H1 (cell line): ENCODE measurements at regions not wholly inside any gene's neighbourhood (a gene's known extent, or its start where the extent isn't known, plus 50 kb on each side); places are given as distances from the start of the nearest gene placed in this dataset.

Experiments
- CTCF ChIA-PET: fragments of 300-600 bp; sonication (Branson Sonifier 250); formaldehyde crosslinking; loops from one replicate; lab custom pipeline; 2021; ENCODE audit not compliant: partially characterized antibody; lab: Charles Lee
- POLR2A ChIA-PET: fragments of 300-600 bp; sonication (Branson Sonifier 250); formaldehyde crosslinking; loops from one replicate; lab custom pipeline; 2021; ENCODE audit warnings: inconsistent platforms; ENCODE audit not compliant: partially characterized antibody; lab: Charles Lee
- DNase-seq, 2 experiments: peaks; one replicate each; pipeline versions ENCODE4 v3.0.0 to v3.0.0-alpha.2; 2010 to 2022; ENCODE audit warnings: low spot score in 2 of 2, low read depth in 1 of 2, mixed read lengths in 1 of 2
- FAIRE-seq: peaks from 2 replicates; lab custom pipeline; 2011; peaks lifted over from hg19 to GRCh38; lab: Jason Lieb, UNC
- H2AFZ ChIP-seq: 2 replicates; pipeline ENCODE4 v1.8.1; 2012; ENCODE audit warnings: low read length, inconsistent platforms
- H2AK5ac ChIP-seq: 2 replicates; pipeline ENCODE4 v1.6.1; 2013; ENCODE audit warnings: low read depth, low read length
- H2BK120ac ChIP-seq: replicated peaks from 2 replicates; pipeline ENCODE3; 2013; ENCODE audit warnings: low read depth, low read length, inconsistent platforms
- H2BK12ac ChIP-seq: 2 replicates; pipeline ENCODE4 v1.6.1; 2013; ENCODE audit warnings: low read depth, low read length
- H2BK15ac ChIP-seq: 2 replicates; pipeline ENCODE4 v1.6.1; 2013; ENCODE audit warnings: low read length
- H2BK20ac ChIP-seq: 2 replicates; pipeline ENCODE4 v1.6.1; 2013; ENCODE audit warnings: low read length
- H2BK5ac ChIP-seq: 2 replicates; pipeline ENCODE4 v1.6.1; 2013; ENCODE audit warnings: low read depth, low read length
- H3K14ac ChIP-seq: 2 replicates; pipeline ENCODE4 v1.6.1; 2013; ENCODE audit warnings: inconsistent platforms; ENCODE audit not compliant: insufficient read length
- H3K18ac ChIP-seq: 2 replicates; pipeline ENCODE4 v1.6.1; 2013; ENCODE audit warnings: low read length; ENCODE audit errors: extremely low read depth
- H3K23ac ChIP-seq: 2 replicates; pipeline ENCODE4 v1.6.1; 2013; ENCODE audit warnings: inconsistent platforms; ENCODE audit not compliant: insufficient read length
- H3K23me2 ChIP-seq: 2 replicates; pipeline ENCODE4 v1.6.1; 2013; ENCODE audit warnings: low read depth, low read length
- H3K27ac ChIP-seq: 2 replicates; pipeline ENCODE4 v1.6.1; 2011; ENCODE audit warnings: low read depth, low read length, inconsistent platforms
- H3K27me3 ChIP-seq, 4 experiments: replicated peaks in 1 of 4; 1 replicate in 1 of 4; 2 replicates in 3 of 4; pipeline versions ENCODE4 v1.6.1 to v1.8.1; 2011 to 2013; ENCODE audit warnings: low read length in 3 of 4, mild to moderate bottlenecking in 3 of 4, inconsistent platforms in 2 of 4, mixed read lengths in 2 of 4, moderate library complexity in 1 of 4; ENCODE audit not compliant: control insufficient read depth in 3 of 4, insufficient read depth in 3 of 4; ENCODE audit errors: extremely low read depth in 1 of 4
- H3K36me3 ChIP-seq, 4 experiments: 2 replicates each; pipeline versions ENCODE4 v1.6.1 to v1.8.1; 2011 to 2013; ENCODE audit warnings: mild to moderate bottlenecking in 4 of 4, low read length in 3 of 4, moderate library complexity in 2 of 4, control low read depth in 1 of 4, inconsistent platforms in 1 of 4; ENCODE audit not compliant: insufficient read depth in 4 of 4, control insufficient read depth in 2 of 4
- H3K4ac ChIP-seq: replicated peaks from 2 replicates; pipeline ENCODE3; 2013; ENCODE audit warnings: low read length, low read depth, mixed read lengths, inconsistent platforms; ENCODE audit not compliant: insufficient read length
- H3K4me1 ChIP-seq, 4 experiments: replicated peaks in 1 of 4; 1 replicate in 1 of 4; 2 replicates in 3 of 4; pipeline versions ENCODE4 v1.6.1 to v1.8.1; 2011 to 2013; ENCODE audit warnings: low read length in 3 of 4, inconsistent platforms in 2 of 4, mixed read lengths in 1 of 4; ENCODE audit not compliant: insufficient read depth in 4 of 4, control insufficient read depth in 3 of 4
- H3K4me2 ChIP-seq, 2 experiments: 2 replicates each; pipeline versions ENCODE4 v1.6.1 to v1.8.1; 2011 to 2013; ENCODE audit warnings: low read depth in 2 of 2, low read length in 2 of 2, control low read depth in 1 of 2, inconsistent platforms in 1 of 2, mild to moderate bottlenecking in 1 of 2; ENCODE audit not compliant: insufficient read depth in 1 of 2
- H3K4me3 ChIP-seq, 4 experiments: fragments of 200-600, 300-600 bp in 1 of 4; sonication (generic), shearing (Covaris generic), sonication (Bioruptor Twin) in 1 of 4; 2 replicates each; pipeline versions ENCODE4 v1.5.1 to v1.8.1; 2011 to 2016; ENCODE audit warnings: low read length in 4 of 4, low read depth in 3 of 4, control low read depth in 2 of 4, inconsistent platforms in 2 of 4, mild to moderate bottlenecking in 2 of 4, mixed read lengths in 1 of 4, moderate library complexity in 1 of 4; ENCODE audit not compliant: insufficient read depth in 2 of 4; ENCODE audit errors: extremely low read depth in 1 of 4
- H3K56ac ChIP-seq: replicated peaks from 2 replicates; pipeline ENCODE3; 2013; ENCODE audit warnings: low read depth, mild to moderate bottlenecking, mixed read lengths, low read length, inconsistent platforms; ENCODE audit not compliant: insufficient read length
- H3K79me1 ChIP-seq: 2 replicates; pipeline ENCODE4 v1.6.1; 2013; ENCODE audit warnings: low read depth, low read length, control low read depth
- H3K79me2 ChIP-seq, 2 experiments: 2 replicates each; pipeline versions ENCODE4 v1.6.1 to v1.8.1; 2012 to 2013; ENCODE audit warnings: low read length in 2 of 2, mild to moderate bottlenecking in 2 of 2, inconsistent platforms in 1 of 2; ENCODE audit not compliant: insufficient read depth in 2 of 2, control insufficient read depth in 1 of 2
- H3K9ac ChIP-seq, 4 experiments: replicated peaks in 1 of 4; 1 replicate in 1 of 4; 2 replicates in 3 of 4; pipeline versions ENCODE4 v1.6.1 to v1.8.1; 2011 to 2013; ENCODE audit warnings: low read depth in 3 of 4, low read length in 3 of 4, control low read depth in 2 of 4, mild to moderate bottlenecking in 2 of 4, moderate library complexity in 2 of 4, inconsistent platforms in 1 of 4; ENCODE audit errors: extremely low read depth in 1 of 4
- H3K9me3 ChIP-seq, 2 experiments: 2 replicates each; pipeline versions ENCODE4 v1.6.1 to v1.8.1; 2012 to 2013; ENCODE audit warnings: mild to moderate bottlenecking in 2 of 2, moderate library complexity in 2 of 2, control low read depth in 1 of 2, inconsistent platforms in 1 of 2, low read depth in 1 of 2, low read length in 1 of 2, mixed read lengths in 1 of 2; ENCODE audit not compliant: insufficient read depth in 2 of 2
- H4K20me1 ChIP-seq, 2 experiments: replicated peaks in 1 of 2; 2 replicates each; pipeline versions ENCODE3 to v1.8.1; 2011 to 2013; ENCODE audit warnings: inconsistent platforms in 2 of 2, low read length in 2 of 2, mild to moderate bottlenecking in 1 of 2; ENCODE audit not compliant: insufficient read depth in 2 of 2, control insufficient read depth in 1 of 2
- H4K5ac ChIP-seq: 2 replicates; pipeline ENCODE4 v1.6.1; 2013; ENCODE audit warnings: low read length, low read depth, mixed read lengths, inconsistent platforms; ENCODE audit not compliant: insufficient read length
- H4K8ac ChIP-seq: 2 replicates; pipeline ENCODE4 v1.8.0; 2013; ENCODE audit warnings: mild to moderate bottlenecking, moderate library complexity, low read length, inconsistent platforms; ENCODE audit not compliant: insufficient read depth; ENCODE audit errors: extremely low read depth
- H4K91ac ChIP-seq: replicated peaks from 2 replicates; pipeline ENCODE3; 2013; ENCODE audit warnings: low read length, mixed read lengths, inconsistent platforms; ENCODE audit not compliant: insufficient read length
- ASH2L ChIP-seq: fragments of 200-600, 300-600 bp; sonication (generic); IDR thresholded peaks from one replicate; pipeline ENCODE4 v1.7.1; 2017; ENCODE audit warnings: low read length
- BCL11A ChIP-seq, 2 experiments: IDR thresholded peaks; one replicate each; pipeline ENCODE4 v1.6.1; 2011; ENCODE audit warnings: low read depth in 2 of 2, low read length in 2 of 2, mild to moderate bottlenecking in 2 of 2
- BRCA1 ChIP-seq: IDR thresholded peaks from 2 replicates; pipeline ENCODE4 v1.6.1; 2012; ENCODE audit warnings: low read depth, low read length, improper control_type of control experiment
- CBX5 ChIP-seq: fragments of 300-800, 300-1000 bp; sonication (generic); IDR thresholded peaks from 2 replicates; pipeline ENCODE4 v1.7.1; 2016; ENCODE audit warnings: antibody characterized with exemption, low read length, low read depth
- CHD2 ChIP-seq: IDR thresholded peaks from 2 replicates; pipeline ENCODE4 v1.6.1; 2012; ENCODE audit warnings: low read length, improper control_type of control experiment
- EZH2 ChIP-seq: fragments of 200-600 bp; sonication (generic); IDR thresholded peaks from 2 replicates; pipeline ENCODE4 v1.7.1; 2012; ENCODE audit warnings: low read depth, mild to moderate bottlenecking, moderate library complexity, low read length, inconsistent platforms; ENCODE audit not compliant: severe bottlenecking
- HDAC6 ChIP-seq: IDR thresholded peaks from one replicate; pipeline ENCODE4 v1.7.1; 2012; ENCODE audit warnings: low read depth, mild to moderate bottlenecking, inconsistent platforms, low read length, moderate library complexity
- JUN ChIP-seq: IDR thresholded peaks from 2 replicates; pipeline ENCODE4 v1.6.1; 2011; ENCODE audit warnings: low read depth, mild to moderate bottlenecking, improper control_type of control experiment, low read length
- JUND ChIP-seq: IDR thresholded peaks from 2 replicates; pipeline ENCODE4 v1.6.1; 2011; ENCODE audit warnings: mild to moderate bottlenecking, improper control_type of control experiment, low read length
- MAX ChIP-seq: IDR thresholded peaks from 2 replicates; pipeline ENCODE4 v1.6.1; 2012; ENCODE audit warnings: inconsistent platforms
- POLR2AphosphoS5 ChIP-seq: IDR thresholded peaks from 2 replicates; pipeline ENCODE4 v1.6.1; 2011; ENCODE audit warnings: low read depth, low read length
- POU5F1 ChIP-seq: IDR thresholded peaks from 2 replicates; pipeline ENCODE4 v1.6.1; 2011; ENCODE audit warnings: low read depth, mild to moderate bottlenecking, low read length, moderate library complexity
- RBBP5 ChIP-seq: IDR thresholded peaks from 2 replicates; pipeline ENCODE4 v1.7.1; 2012; ENCODE audit warnings: low read depth, mild to moderate bottlenecking, inconsistent platforms, low read length, moderate library complexity, borderline replicate concordance
- RFX5 ChIP-seq: IDR thresholded peaks from 2 replicates; pipeline ENCODE4 v1.6.1; 2011; ENCODE audit warnings: low read depth, low read length, improper control_type of control experiment, borderline replicate concordance
- TBP ChIP-seq: IDR thresholded peaks from 2 replicates; pipeline ENCODE4 v1.6.1; 2011; ENCODE audit warnings: low read depth, low read length, improper control_type of control experiment
- TEAD4 ChIP-seq: IDR thresholded peaks from 2 replicates; pipeline ENCODE4 v1.6.1; 2012; ENCODE audit warnings: low read depth, low read length, inconsistent platforms, mixed read lengths
- WGBS, 2 experiments: shearing (Covaris generic) in 1 of 2; methylation state at CpG; one replicate each; pipeline versions ENCODE4 v1.1.6 to v1.1.7; 2013 to 2015; ENCODE audit warnings: low lambda C conversion rate in 2 of 2, mixed read lengths in 2 of 2, inconsistent platforms in 1 of 2, low coverage in 1 of 2, missing lambda C conversion rate in 1 of 2; ENCODE audit not compliant: insufficient replicate concordance in 2 of 2, insufficient coverage in 1 of 2, insufficient read length in 1 of 2; ENCODE audit errors: extremely low coverage in 1 of 2, missing lambda C conversion rate in 1 of 2; 5-methylcytosine and 5-hydroxymethylcytosine counted together

- Histone ChIP-seq H2AK5ac (no peak overlapping the region), H3K14ac (no peak overlapping the region), H3K27ac (no peak overlapping the region), H3K79me2 (no peaks in the 10 kb centered on the region), H3K4ac (no peak overlapping the region), H3K79me1 (no peaks in the 10 kb centered on the region), H3K9me3 (no peaks in the 10 kb centered on the region), H3K4me3 (no peak overlapping the region), H3K4me1 (peaks cover 0 to 2% (median 0%) of the 10 kb centered on the region in 4 experiments; a peak in 1 of 7 replicates), H3K9ac (no peak overlapping the region), H2BK12ac (no peak overlapping the region), H2BK120ac (no peak overlapping the region), H2BK20ac (no peak overlapping the region), H2AFZ (0 out of 2 replicates have a peak overlapping the region, but pooled peaks have one; percentile 14), H3K23ac (no peak overlapping the region), H3K18ac (no peak overlapping the region), H2BK15ac (no peak overlapping the region), H4K5ac (no peak overlapping the region), H4K91ac (no peak overlapping the region), H3K56ac (no peak overlapping the region), H2BK5ac (no peak overlapping the region), H3K36me3 (no peaks in the 10 kb centered on the region), H3K23me2 (no peaks in the 10 kb centered on the region), H3K27me3 (peaks cover 0 to 1% (median 0%) of the 10 kb centered on the region in 4 experiments; a peak in 1 of 7 replicates), H4K8ac (no peak overlapping the region), H3K4me2 (no peak overlapping the region; a peak in 1 of 4 replicates), H4K20me1 (no peaks in the 10 kb centered on the region)
- no peak for FAIRE-seq
- 57 to 100% methylated on average over 1 to 2 of the region's 2 CpGs for WGBS, 2 experiments
- no peak for DNase-seq
- ChIA-PET CTCF (interaction anchor here (1.5 to 1.8 kb wide), 2 partner anchors 8 to 10 kb away, joined by 7 to 8 read pairs; no protein-coding TSS in a partner anchor), POLR2A (no interaction called here)
- TF ChIP-seq RBBP5 (no peak), EZH2 (no peak), BCL11A (IDR thresholded peaks at IDR 0.05; ENCODE audit: low read depth in 2 of 2, low read length in 2 of 2) (no peak), JUN (no peak), HDAC6 (no peak), POU5F1 (no peak), JUND (no peak), MAX (no peak), ASH2L (no peak), RFX5 (no peak), CHD2 (no peak), TEAD4 (no peak), POLR2AphosphoS5 (no peak), TBP (no peak), CBX5 (no peak), BRCA1 (no peak)
These were observed 457.0 kb downstream of the METTL4 start for GRCh38 chr18:2114289-2114688.
